ENCODE measurements at regions not wholly inside any gene's neighbourhood (a gene's known extent, or its start where the extent isn't known, plus 50 kb on each side); places are given as distances from the start of the nearest gene placed in this dataset.
A peak's percentile ranks its signal among the peaks of the same experiment; 100 is the strongest.

DNA sequence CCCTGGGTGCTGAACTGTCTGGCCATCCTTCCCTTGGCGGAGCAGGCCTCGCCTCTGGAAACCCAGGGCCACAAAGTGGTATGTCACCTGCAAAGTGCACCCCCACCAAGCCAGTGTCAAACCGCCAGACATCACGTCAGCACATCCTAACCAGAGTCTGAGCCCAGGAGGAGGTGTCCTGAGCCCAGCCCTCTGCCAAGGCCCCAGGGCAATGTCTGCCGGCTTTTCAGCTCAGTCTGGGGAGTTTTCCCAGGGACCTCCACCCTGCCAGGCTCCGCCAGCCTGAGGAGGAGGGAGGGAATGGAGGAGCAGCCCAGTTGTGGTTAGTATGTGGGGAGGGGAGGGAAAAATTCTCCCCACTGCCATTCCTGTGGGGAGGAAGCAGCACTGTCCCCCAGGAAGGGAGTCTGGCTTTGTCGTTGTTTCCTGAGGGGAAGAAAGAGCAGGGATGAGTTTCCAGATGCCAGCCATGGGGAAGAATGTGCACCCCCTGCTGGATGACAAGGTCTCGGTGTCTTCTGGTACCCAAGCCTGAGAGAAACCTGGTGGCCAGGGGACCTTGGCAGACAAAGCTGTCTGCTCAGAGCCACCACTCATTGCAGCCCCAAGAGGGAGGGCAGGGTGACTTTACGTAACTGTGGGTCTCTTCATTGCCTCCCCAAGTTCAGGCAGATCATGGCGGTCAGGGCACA, 81.4 kb upstream of the CD82 start:
- peak; percentile 49 for TF ChIP-seq CTCF (IDR thresholded peaks at IDR 0.05; ENCODE audit: low read depth, low read length, missing control alignments)
- no peak overlapping the region for H3K4me3 ChIP-seq (replicated peaks; ENCODE audit: low read depth, low read length)
- DNase-seq (ENCODE audit: extremely low read depth, low read depth), result no peak

- TF ChIP-seq CTCF (IDR thresholded peaks at IDR 0.05; ENCODE audit: low read depth, low read length, missing control alignments), result no peak
- no peak for DNase-seq (ENCODE audit: extremely low read depth, low read depth)
- H3K4me3 ChIP-seq (replicated peaks; ENCODE audit: low read depth, low read length), result no peak overlapping the region
Measured at GRCh38 chr11:44488165-44488965, 77.1 kb upstream of the CD82 start.

DNA sequence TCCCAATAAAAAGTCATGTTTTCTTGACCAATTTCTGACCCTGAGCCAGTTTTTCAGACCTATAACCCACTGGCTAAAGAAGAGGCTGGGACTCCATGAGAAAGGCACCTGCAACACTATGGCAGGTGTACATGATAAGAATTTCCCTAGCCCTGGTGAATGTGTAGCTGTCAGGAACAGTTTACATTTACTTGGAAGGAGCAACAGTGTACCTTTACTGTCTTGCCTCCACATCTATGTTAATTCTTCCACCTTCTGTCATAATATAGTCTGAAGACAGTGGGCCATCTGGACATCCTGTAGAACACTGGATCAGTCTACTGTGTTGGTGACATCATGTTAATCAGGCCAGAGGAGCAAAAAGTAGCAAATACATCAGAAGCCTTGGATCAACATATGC, 72.1 kb upstream of the CD82 start:
- no peak for TF ChIP-seq CTCF (IDR thresholded peaks at IDR 0.05; ENCODE audit: low read depth, low read length, missing control alignments)
- no peak for DNase-seq (ENCODE audit: extremely low read depth, low read depth)

GRCh38 chr11:44493930-44494329, 71.5 kb upstream of the CD82 start:
- no peak for TF ChIP-seq CTCF (IDR thresholded peaks at IDR 0.05; ENCODE audit: low read depth, low read length, missing control alignments)
- DNase-seq (ENCODE audit: extremely low read depth, low read depth), result no peak

More for the DNA sequence above, 72.1 kb upstream of the CD82 start:
- no peak overlapping the region for H3K4me3 ChIP-seq (replicated peaks; ENCODE audit: low read depth, low read length)

DNA sequence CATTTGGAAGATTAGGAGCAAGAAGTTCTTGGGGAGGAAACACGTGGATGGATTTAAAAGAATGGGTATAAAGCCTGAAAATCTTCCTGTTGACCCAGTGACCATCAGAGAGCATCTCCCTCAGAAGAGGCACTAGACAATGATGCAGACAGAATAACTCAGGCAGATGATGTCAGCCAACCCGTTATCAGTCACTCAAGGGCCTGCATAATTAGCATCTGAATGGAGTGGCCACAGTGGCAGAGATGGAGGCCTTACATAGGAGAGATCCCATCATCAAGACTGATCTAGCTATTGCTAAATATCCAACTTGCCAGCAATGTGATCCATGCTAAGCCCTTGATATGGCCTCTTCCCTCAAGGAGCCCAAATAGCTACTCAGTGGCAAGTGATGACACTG, 70.7 kb upstream of the CD82 start:
- H3K4me3 ChIP-seq (replicated peaks; ENCODE audit: low read depth, low read length), result no peak overlapping the region
- TF ChIP-seq CTCF (IDR thresholded peaks at IDR 0.05; ENCODE audit: low read depth, low read length, missing control alignments), result no peak
- no peak for DNase-seq (ENCODE audit: extremely low read depth, low read depth)

More at GRCh38 chr11:44493930-44494329, 71.5 kb upstream of the CD82 start:
- H3K4me3 ChIP-seq (replicated peaks; ENCODE audit: low read depth, low read length), result no peak overlapping the region

- no peak for TF ChIP-seq CTCF (IDR thresholded peaks at IDR 0.05; ENCODE audit: low read depth, low read length, missing control alignments)
- H3K4me3 ChIP-seq (replicated peaks; ENCODE audit: low read depth, low read length), result no peak overlapping the region
- DNase-seq (ENCODE audit: extremely low read depth, low read depth), result no peak
Measured at GRCh38 chr11:44496391-44496790, 69.1 kb upstream of the CD82 start.
